Daoy (cell line): ENCODE measurements at regions not wholly inside any gene's neighbourhood (a gene's known extent, or its start where the extent isn't known, plus 50 kb on each side); places are given as distances from the start of the nearest gene placed in this dataset.
"Not testable (repeated sequence)": the region's sequence is repeated elsewhere in the genome, so short reads cannot be mapped to it uniquely, and the experiment has no call there.

Source experiments
- DNase-seq: peaks from one replicate; pipeline ENCODE4 v3.0.0-alpha.2; 2015; ENCODE audit warnings: low read depth

GRCh38 chr10:125554016-125554703, 128.8 kb downstream of the TEX36 start:
- no peak for DNase-seq

GRCh38 chr10:125553091-125553490, 129.9 kb downstream of the TEX36 start:
- no peak for DNase-seq

- no peak for DNase-seq
Measured at GRCh38 chr10:125551247-125551646, 131.7 kb downstream of the TEX36 start.

GRCh38 chr10:125550362-125550761, 132.6 kb downstream of the TEX36 start:
- DNase-seq, result peak; percentile 11

DNA sequence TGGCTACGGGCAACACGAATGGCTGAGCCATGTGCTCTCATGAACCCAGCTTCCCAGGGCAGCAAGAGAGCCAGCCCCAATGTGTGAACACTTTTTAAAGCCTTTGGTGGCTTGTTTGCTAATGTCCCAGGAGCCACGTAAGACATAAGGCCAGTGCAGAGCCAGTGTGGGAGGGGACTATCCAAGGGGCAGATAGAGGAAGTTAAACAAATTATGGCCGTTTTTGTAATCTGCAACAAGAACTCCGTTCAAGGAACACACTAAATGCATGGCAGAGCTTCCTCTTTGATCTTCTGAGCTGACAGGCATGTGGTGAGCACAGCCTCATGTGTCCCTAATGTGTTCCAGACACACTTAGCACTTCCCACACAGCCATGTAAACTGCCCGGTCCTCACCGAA, 133.3 kb downstream of the TEX36 start:
- DNase-seq, result no peak

DNA sequence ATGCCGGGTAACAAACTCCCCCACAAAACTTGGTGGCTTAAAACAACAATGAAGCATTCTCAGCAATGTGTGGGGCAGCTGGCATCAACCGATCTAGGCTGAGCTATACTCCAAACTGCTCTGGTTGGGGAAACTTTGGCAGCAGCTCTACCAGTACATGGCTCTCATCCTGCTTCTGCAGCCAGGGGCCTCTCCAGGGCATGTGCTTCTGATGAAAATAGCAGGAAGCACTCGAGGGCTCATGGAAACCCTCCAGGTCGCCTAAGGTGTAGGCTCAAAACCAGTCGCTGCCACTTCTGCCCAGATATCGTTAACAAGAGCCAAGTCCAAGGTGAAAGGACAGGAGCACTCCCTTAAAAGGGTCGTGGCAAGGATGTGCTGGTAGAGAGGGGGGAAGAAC, 134.1 kb downstream of the TEX36 start:
- no peak for DNase-seq

DNA sequence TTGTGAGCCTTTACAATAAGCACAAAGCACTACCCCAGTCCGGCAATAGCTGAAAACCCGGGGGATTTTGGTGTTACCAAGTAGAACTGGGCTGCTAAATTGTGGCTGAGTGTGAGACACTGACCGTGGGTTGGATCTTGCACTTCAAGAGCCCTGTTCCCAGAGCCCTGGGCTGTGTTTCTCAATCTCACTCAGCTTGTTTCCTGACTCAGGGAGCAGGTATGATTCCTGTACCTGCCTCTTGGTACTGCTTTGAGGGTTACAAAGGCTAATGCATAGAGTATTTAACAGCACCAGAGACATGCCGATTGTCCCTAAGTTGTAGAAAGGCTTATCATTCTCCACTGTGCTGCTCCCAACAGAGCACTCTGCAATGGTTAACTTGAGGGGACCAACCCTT, 134.6 kb downstream of the TEX36 start:
- DNase-seq, result no peak

- DNase-seq, result no peak
Measured at GRCh38 chr10:125547010-125547650, 135.8 kb downstream of the TEX36 start.

DNA sequence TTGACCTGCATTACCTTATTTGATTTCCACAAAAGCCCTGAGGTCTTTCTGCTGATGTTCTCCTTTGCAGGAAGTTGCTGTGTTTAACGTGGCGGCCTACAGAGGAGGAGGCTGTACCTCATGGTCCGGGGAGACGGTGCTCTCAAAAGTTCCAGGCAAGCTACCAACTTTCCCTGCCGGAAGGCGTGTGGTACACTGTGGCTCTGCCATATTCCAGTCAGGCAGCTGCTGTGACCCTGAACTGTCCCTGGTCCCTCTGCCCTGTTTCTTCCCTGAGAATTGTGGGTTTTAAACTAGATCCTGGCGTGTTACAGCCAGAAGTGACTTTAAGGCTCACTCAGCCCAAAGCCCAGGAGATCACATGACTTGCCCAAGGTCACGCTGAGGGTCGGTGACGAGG, 139.2 kb downstream of the TEX36 start:
- DNase-seq, result no peak

- no peak for DNase-seq
Measured at GRCh38 chr10:125538947-125539731, 143.8 kb downstream of the TEX36 start.

DNA sequence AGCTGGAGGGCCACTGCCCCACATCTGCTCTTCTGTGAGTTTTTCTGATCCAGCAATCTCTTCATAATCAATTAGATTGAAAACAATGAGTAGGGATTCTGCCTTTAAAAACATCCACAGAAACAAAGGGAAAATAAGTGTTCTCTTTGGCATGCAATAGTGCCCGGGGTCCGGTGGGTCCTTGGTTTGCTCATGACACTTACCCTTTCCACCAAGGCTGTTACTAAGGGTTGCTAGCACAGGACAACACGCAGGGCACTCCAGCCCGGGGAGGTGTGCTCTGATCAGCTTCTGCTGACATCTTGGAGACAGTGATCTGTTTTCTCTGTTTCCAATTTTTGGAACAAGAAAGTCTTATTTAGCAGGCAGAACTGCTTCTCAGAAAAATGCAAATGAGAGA, 146.7 kb downstream of the TEX36 start:
- DNase-seq, result no peak

DNA sequence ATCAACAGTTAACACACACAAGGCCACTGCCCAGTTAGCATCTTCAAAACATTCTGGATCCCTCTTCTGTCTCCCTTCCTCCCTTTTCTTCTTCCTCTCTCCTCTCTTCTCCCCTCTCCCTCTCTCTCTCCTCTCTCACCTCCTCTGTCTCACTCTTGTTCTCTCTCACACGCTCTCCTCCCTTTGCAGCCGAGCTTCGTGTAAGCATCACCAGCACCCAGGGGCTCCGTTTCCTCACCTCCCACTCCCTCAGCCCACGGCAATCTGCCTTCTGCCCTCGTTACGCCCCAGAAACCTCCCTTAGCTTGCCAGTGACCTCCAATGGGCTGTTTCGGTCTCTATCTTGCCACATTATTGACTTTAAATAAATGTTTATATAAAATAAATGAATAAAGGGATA, 147.4 kb downstream of the TEX36 start:
- DNase-seq, result no peak

DNA sequence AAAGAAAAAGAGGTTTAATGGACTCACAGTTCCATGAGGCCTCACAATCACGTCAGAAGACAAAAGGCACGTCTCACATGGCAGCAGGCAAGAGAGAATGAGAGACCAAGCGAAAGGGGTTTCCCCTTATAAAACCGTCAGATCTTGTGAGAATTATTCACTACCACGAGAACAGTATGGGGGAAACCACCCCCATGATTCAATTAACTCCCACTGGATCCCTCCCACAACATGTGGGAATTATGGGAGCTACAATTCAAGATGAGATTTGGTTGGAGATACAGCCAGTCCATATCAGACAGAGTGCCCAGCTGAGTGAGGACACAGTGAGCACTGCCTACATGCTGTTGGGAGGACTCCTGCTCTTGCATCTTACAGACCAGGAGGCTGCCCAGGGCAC, 148.4 kb downstream of the TEX36 start:
- no peak for DNase-seq

DNA sequence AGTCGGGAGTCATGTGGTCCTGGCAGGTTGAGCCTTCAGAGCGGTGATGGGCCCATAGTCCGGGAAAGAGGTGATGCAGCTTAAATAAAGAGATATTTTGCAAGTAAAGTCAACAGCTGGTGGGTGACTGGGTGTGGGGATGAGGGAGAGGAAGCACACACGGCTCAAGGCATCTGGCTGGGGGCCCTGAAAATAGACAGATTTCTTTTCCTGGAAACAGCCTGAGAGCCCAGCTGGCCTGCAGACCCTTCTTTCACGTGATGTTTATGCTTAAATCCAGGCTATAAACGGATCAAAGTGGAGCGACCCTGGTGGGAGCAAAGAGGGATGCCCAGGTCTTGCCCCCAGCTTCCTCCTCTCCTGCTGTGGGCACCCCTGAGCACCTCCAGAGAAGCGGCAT, 149.1 kb downstream of the TEX36 start:
- DNase-seq, result no peak

DNA sequence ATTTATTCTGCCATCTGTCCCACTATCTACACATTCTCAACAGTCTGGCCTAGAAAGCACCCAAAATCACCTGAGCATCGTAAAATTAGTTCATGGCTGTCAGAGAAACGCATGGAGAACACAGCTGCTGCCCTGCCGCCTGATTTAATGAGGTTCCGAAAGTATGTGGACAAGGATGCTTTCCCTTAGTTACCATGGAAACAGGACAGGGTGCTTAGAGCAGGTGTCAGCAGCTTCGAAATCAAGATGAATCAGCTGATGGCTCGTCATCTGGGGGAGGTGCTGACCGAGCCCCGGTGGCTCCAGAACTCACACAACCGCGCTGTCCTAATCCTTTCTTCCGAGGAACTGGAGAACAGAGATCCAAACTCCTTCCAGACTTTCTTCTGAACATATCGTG, 151.5 kb downstream of the TEX36 start:
- DNase-seq, result peak; percentile 9

DNA sequence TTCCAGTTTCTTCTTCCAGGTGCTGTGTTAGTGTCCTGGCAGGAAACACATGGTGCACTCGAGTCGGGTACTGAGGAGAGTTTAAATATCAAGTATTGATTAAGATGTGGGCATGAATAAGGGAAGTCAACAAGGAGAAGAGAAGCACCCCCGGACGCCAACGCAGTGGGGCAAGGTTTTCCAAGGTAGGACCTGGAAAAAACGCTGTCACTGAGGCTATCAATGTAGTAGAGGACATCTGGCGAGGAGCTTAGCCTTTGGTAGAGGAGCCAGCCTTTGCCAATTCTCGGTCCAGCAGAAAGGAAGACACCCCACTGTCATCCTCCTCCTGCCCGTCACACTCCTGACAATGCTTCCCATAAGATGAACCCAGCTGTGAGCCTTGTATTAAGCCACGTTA, 159.6 kb downstream of the TEX36 start:
- DNase-seq, result no peak

DNA sequence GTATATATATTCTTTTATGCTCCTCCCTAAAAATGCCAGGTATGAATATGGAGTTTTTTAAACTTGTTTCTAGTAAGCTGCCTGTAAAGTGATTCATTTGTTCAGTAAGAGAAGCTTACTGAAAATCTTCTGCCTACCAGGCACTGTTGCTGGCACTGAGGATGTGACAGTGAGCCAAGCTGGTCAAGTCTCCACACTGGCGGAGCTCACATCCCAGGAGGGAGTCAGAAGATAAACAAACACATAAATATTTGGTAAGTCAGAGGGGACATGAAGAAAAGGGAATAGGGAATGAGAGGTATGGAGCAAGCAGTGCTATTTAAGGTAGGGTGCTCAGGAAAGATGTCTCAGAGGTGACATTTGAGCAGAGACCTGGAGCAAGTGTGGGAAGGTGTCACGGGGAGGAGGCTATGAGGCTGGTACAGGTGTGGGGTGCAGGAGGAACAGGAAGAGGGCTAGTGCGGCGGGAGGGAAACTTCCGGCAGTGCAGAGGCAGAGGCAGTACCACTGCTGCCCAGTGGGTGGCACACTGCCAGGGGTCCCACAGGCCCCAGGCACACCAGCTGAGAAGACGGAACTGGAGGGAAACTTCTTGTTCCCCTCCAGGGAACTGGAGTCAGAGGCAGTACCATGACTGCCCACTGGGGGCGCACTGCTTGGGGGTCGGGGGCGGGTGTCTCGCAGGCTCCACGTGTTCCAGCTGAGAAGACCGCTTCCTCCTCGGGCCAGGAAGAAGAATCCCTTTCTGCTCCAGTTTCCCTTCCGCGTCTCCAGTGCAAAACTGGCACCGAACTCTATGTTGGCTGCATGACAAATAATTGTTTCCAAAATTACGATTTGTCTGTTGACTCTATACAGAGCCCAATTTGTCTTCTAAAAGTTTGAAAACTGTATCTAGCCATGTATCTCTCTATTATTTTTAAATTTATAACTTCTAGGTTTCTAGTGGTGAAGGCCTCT, 161.0 kb downstream of the TEX36 start:
- peak; percentile 19 for DNase-seq

DNA sequence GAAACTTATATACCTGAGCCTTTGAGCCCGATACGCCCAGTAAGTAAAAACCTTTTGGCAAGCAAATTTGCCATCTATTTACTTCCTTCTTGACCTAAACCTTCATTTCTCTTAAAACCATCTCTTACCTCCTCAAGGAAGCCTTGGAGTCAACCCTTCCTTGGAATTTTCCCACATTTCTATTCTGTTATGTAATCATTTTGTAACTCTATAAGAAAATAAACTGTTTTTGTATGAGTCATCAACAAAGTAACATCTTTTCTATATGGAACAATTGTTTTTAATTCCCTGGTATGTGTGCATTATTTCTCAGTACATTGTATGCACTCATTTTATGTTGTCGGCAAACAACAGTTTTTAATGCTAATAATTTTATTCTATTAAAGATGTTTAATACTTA, 162.0 kb downstream of the TEX36 start:
- no peak for DNase-seq

DNA sequence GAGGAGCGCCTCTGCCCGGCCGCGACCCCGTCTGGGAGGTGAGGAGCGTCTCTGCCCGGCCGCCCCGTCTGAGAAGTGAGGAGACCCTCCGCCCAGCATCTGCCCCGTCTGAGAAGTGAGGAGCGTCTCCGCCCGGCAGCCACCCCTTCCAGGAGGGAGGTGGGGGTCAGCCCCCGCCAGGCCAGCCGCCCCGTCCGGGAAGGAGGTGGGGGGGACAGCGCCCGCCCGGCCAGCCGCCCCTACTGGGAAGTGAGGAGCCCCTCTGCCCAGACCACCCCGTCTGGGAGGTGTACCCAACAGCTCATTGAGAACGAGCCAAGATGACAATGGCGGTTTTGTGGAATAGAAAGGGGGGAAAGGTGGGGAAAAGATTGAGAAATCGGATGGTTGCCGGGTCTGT, 164.6 kb downstream of the TEX36 start:
- DNase-seq, result not testable (repeated sequence)

DNA sequence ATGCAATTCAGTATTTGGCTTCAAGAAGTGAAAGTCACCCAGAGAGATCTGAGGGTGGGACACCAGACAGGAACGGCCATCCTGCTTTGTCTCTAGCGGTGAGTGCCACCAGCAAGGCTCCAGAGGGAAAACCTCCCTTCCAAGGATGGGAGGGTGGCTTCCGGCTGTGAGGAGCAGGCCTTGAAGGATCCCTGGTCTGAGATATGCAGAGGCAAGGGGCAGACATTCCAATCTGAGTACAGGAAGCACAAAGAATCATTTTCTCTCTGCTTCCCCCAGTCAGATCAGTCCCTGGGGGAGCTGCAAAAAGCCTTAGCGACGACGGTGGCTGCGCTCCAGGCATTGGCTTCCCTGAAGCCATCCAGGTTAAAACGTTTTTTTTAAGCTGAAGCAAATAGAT, 167.4 kb downstream of the TEX36 start:
- DNase-seq, result no peak

GRCh38 chr10:125514206-125515162, 168.5 kb downstream of the TEX36 start:
- DNase-seq, result no peak
